Cardiac fibroblast (primary cell): ENCODE measurements at regions not wholly inside any gene's neighbourhood (a gene's known extent, or its start where the extent isn't known, plus 50 kb on each side); places are given as distances from the start of the nearest gene placed in this dataset.

Experiments used
- DNase-seq, 2 donors: peaks; one replicate each; pipeline versions ENCODE4 v3.0.0 to v3.0.0-alpha.2; 2010; ENCODE audit warnings: low read depth in 2 of 2
- H3K4me3 ChIP-seq, 2 donors: replicated peaks in 1 of 2; 1 replicate in 1 of 2; 2 replicates in 1 of 2; pipeline ENCODE4 v1.5.1; 2011; ENCODE audit warnings: low read depth in 2 of 2, low read length in 2 of 2, mild to moderate bottlenecking in 2 of 2, moderate library complexity in 1 of 2
- TF ChIP-seq, protein P1 (sequence below): IDR thresholded peaks from one replicate; pipeline ENCODE4 v1.5.1; 2011; ENCODE audit warnings: low read depth, mild to moderate bottlenecking, low read length, inconsistent platforms

DNA sequence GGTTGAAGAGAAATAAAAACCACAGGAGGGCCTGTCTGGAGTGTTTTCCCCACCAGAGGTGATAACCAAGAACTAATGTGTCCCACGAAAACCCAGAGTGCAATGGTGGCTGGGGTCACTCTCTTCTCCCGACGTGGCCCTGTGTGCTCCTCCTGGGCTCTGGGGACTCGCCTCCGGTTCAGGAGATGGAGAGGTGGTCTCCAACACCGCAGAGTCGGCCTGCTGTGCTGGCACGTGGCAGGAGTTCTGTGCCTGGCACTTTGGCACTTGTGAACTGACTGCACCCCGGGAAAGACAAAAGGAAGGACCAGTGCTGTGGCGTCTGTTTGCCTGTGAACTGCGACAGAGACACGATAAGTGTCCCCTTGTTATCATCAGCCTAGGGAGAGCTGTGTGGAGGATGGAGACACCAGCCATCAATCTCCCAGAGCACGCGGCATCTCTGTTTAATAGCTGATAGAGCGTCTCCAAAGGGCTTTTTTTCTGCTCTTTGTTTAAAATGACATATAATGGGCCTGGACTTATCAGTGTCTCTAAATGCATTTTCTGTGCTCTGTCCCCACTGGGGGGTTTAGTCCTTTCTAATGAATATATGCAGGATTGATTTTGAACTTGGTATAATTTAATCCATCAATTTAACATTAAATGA, 98.3 kb downstream of the MRPL36 start:
- TF ChIP-seq, protein P1, sequence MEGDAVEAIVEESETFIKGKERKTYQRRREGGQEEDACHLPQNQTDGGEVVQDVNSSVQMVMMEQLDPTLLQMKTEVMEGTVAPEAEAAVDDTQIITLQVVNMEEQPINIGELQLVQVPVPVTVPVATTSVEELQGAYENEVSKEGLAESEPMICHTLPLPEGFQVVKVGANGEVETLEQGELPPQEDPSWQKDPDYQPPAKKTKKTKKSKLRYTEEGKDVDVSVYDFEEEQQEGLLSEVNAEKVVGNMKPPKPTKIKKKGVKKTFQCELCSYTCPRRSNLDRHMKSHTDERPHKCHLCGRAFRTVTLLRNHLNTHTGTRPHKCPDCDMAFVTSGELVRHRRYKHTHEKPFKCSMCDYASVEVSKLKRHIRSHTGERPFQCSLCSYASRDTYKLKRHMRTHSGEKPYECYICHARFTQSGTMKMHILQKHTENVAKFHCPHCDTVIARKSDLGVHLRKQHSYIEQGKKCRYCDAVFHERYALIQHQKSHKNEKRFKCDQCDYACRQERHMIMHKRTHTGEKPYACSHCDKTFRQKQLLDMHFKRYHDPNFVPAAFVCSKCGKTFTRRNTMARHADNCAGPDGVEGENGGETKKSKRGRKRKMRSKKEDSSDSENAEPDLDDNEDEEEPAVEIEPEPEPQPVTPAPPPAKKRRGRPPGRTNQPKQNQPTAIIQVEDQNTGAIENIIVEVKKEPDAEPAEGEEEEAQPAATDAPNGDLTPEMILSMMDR = no peak
- no peak for DNase-seq
- no peak overlapping the region for H3K4me3 ChIP-seq

DNA sequence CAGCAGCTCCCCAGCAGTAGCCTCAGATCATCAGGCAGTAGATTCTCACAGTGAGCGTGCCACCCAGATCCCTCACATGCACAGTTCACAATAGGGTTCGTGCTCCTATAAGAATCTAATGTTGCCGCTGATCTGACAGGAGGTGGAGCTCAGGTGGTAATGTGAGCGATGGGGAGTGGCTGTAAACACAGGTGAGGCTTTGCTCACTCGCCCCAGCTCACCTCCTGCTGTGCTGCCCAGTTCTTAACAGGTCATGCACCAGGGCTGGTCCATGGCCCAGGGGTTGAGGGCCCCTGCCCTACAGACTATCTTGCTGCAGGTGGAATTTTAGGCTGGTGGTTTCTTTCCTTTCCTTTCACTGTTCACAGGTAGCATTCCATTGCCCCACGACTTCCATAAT, 100.2 kb downstream of the MRPL36 start:
- no peak overlapping the region for H3K4me3 ChIP-seq
- TF ChIP-seq, protein P1 = no peak
- no peak for DNase-seq

DNA sequence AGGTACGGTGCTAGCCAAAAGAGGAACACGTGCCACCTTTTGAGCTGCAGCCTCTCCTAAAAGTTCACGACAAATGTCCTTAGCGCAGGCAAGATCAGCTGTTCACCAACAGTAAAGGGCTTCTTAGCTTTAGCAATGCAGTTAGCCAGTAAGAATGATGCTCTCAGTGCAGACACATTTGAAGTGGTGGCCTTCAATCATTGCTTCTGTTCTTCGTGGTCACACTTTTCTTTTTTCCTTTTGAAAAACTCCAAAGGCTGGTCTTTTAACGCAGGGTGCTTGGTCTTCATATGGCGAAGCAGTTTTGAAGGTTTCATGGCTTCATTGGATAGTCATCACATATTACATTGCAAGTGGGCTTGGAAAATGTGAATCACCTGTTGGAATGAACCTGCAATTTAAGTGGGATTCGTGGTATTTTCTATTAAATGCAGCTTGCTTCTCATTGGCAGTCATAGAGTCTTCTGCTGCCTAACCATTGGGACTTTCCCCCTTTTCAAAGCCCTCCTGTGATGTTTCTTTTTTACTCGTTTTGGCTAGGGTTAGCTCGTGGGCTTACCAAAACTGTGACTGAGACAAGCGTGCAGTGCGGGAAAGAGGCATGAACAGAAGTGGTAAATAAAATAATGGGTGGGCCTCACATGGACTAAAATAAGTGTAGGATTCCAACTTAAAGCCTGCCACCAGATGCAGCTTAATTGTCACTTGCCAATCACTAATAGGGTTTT, 100.9 kb downstream of the MRPL36 start:
- TF ChIP-seq, protein P1 = no peak
- H3K4me3 ChIP-seq = no peak overlapping the region
- DNase-seq = no peak

DNA sequence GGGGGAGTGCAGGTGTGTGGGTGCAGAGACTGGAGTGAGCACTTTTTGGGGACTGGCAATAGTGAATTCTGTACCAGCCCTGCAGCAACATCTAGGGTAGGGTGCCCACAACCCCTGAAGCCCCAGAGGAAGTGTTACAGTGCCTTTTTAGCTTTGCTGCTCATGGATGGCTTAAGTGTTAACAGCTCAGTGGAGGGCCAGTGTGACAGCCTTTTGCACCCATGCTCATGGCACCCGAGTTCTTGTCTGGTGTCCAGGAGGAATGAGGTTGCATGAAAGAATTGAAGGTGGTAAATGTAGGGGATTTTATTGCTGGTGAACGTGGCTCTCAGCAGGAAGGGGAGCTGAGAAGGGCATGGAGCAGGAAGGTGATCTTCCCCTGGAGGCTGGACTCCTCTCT, 107.3 kb downstream of the MRPL36 start:
- H3K4me3 ChIP-seq = no peak overlapping the region
- TF ChIP-seq, protein P1 = no peak
- no peak for DNase-seq

DNA sequence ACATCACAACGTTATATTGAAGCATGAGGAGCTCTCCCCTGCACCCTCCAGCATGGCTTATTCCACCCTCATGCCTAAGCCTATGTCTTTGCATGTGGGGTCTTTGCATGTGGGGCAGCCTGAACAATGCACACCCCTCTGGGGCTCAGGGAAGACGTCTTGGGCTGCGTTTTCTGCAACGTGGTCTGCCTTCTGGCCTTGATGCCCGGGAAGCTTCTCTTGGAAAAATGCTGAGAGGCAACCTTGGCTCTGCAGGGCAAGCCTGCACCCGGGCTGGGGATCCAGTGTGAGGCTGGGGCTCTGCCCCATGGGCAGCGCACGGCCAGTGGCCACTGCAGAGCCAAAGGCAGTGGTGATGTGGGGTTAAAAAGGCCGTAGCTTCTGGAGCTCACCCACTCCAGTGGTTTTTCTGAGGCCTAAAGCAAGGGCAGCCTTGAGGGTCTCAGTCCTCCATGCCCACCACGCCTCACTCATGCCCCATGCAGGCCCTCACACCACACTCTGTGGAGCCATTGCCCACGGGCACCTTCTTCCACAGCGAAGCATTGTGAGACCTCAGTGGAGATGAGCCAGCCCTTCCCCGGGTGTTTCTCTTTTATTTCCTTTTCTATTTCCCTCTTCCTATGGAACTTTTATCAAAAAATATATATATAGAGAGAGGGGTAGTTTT, 112.2 kb downstream of the MRPL36 start:
- no peak for DNase-seq
- TF ChIP-seq, protein P1 = no peak
- no peak overlapping the region for H3K4me3 ChIP-seq

DNA sequence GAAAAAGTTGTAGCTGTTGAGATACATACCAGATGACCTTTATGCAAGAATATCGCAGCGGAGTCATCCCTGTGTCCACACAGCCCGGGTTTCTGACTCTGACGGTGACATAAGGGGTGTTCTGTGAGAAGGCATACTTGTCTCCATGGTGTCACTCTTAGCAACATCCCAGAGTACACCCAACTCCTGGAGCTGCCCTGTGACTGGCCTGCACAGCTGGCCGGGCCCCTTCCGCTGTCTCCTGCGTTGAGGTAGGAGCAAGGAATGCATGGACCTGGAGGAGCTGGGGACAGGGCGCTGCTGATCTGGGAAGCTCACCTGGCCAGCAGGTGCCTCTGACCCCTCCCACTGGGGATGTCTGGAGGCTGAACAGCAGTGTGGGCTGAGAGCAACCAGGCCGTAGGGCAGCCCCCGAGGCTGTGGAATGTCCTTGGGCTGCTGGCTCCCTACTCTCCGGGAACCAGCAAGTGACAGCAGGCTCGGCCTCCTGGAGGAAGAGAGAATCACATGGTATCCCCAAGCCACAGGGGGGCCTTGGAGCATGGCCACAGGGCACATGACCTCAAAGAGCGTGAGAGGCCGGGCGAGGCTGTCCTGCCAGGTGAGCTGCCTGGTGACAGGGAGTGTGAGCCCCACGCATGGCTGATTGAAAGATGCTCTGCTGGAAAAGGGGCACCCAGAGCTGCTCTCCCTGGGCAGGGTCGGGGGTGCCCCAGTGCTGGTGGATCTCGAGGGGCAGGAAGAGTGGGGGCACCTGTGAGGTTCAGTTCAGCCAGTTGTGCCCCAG, 113.4 kb downstream of the MRPL36 start:
- no peak overlapping the region for H3K4me3 ChIP-seq
- no peak for DNase-seq
- TF ChIP-seq, protein P1 = no peak
